Mucosa of descending colon (tissue), 3 donors: ENCODE measurements at regions not wholly inside any gene's neighbourhood (a gene's known extent, or its start where the extent isn't known, plus 50 kb on each side); places are given as distances from the start of the nearest gene placed in this dataset.

ENCODE experiments used
- ATAC-seq: fragments of 200-7000 bp; cut with Tn5 transposase; one replicate; pipeline ENCODE4 v1.9.1; 2020; ENCODE audit warnings: mild to moderate bottlenecking, moderate library complexity
- DNase-seq, 3 donors: peaks; one replicate each; pipeline ENCODE4 v3.0.0-alpha.2; 2020
- H3K36me3 ChIP-seq: fragments of 200-600 bp; one replicate; pipeline ENCODE4 v1.8.0; 2021; ENCODE audit warnings: low read depth, mild to moderate bottlenecking
- H3K4me1 ChIP-seq: fragments of 200-600 bp; one replicate; pipeline ENCODE4 v1.8.0; 2021; ENCODE audit warnings: low read depth, mild to moderate bottlenecking
- H3K4me3 ChIP-seq: fragments of 200-600 bp; one replicate; pipeline ENCODE4 v1.8.0; 2021; ENCODE audit warnings: mild to moderate bottlenecking
- H3K9me3 ChIP-seq: fragments of 200-600 bp; one replicate; pipeline ENCODE4 v1.8.0; 2021; ENCODE audit warnings: mild to moderate bottlenecking
- CTCF ChIP-seq: fragments of 200-600 bp; IDR thresholded peaks from one replicate; pipeline ENCODE4 v1.8.0; 2022; ENCODE audit warnings: antibody characterized with exemption, mild to moderate bottlenecking
- intact Hi-C, 2 donors: fragments of 100-400 bp; cut with DNase I in 1 of 2; cut with micrococcal nuclease in 1 of 2; formaldehyde crosslinking; loops; one replicate each; pipeline versions ENCODE4 v1.11.0 to v1.11.1; 2022; cut with DNase I, micrococcal nuclease
- donor health status: DM: no; HTN: no; CAD: no; lungs with moderate emphysema.
- donor health status: DM: no; HTN: no; CAD: no.
- donor health status: DM: no; HTN: yes; CAD: no.

GRCh38 chr5:110288766-110289511 lies 437.5 kb downstream of the TMEM232 start:
- intact Hi-C loops = no loop called here
- no peak for ATAC-seq

GRCh38 chr5:110289512-110289810 lies 437.0 kb downstream of the TMEM232 start:
- intact Hi-C loops = no loop called here
- no peak for TF ChIP-seq CTCF
- H3K36me3 ChIP-seq = no peaks in the 10 kb centered on the region
- H3K9me3 ChIP-seq = no peaks in the 10 kb centered on the region
- ATAC-seq = no peak
- no peaks in the 10 kb centered on the region for H3K4me1 ChIP-seq
- no peak for DNase-seq
- H3K4me3 ChIP-seq = no peak overlapping the region

More at GRCh38 chr5:110288766-110289511, 437.5 kb downstream of the TMEM232 start:
- DNase-seq = no peak
- no peaks in the 10 kb centered on the region for H3K4me1 ChIP-seq
- H3K9me3 ChIP-seq = no peaks in the 10 kb centered on the region
- no peak for TF ChIP-seq CTCF
- H3K4me3 ChIP-seq = no peak overlapping the region
- no peaks in the 10 kb centered on the region for H3K36me3 ChIP-seq

GRCh38 chr5:110290542-110290941 lies 435.9 kb downstream of the TMEM232 start:
- DNase-seq (no peak), ATAC-seq (no peak)
- TF ChIP-seq CTCF = no peak
- Histone ChIP-seq H3K4me1 (no peaks in the 10 kb centered on the region), H3K36me3 (no peaks in the 10 kb centered on the region), H3K4me3 (no peak overlapping the region), H3K9me3 (no peaks in the 10 kb centered on the region)
- intact Hi-C loops = no loop called here

GRCh38 chr5:110294281-110294680 lies 432.2 kb downstream of the TMEM232 start:
- Histone ChIP-seq H3K36me3 (no peaks in the 10 kb centered on the region), H3K4me1 (no peaks in the 10 kb centered on the region), H3K9me3 (no peaks in the 10 kb centered on the region), H3K4me3 (no peak overlapping the region)
- DNase-seq = no peak
- intact Hi-C loops = no loop called here
- no peak for ATAC-seq
- TF ChIP-seq CTCF = no peak

- no peaks in the 10 kb centered on the region for H3K4me1 ChIP-seq
- ATAC-seq (peak; percentile 72), DNase-seq (peak in 1 of 3 donors; percentile 2)
- intact Hi-C loops = no loop called here
- H3K9me3 ChIP-seq = peaks cover 4% of the 10 kb centered on the region
- no peak overlapping the region for H3K4me3 ChIP-seq
- no peak for TF ChIP-seq CTCF
- no peaks in the 10 kb centered on the region for H3K36me3 ChIP-seq
Measured at GRCh38 chr5:110297152-110297670, 429.3 kb downstream of the TMEM232 start.
